AG04449 (cell line): ENCODE measurements at regions not wholly inside any gene's neighbourhood (a gene's known extent, or its start where the extent isn't known, plus 50 kb on each side); places are given as distances from the start of the nearest gene placed in this dataset.

Experiments used
- CTCF ChIA-PET: fragments of 350-600 bp; formaldehyde crosslinking; extraction: SDS; loops from one replicate; lab custom pipeline; 2021; ENCODE audit warnings: antibody characterized with exemption; lab: Yijun Ruan, JAX
- POLR2A ChIA-PET: fragments of 400-600, 350-600 bp; formaldehyde crosslinking; extraction: SDS; loops from one replicate; lab custom pipeline; 2020; ENCODE audit warnings: antibody characterized with exemption, inconsistent platforms; lab: Yijun Ruan, JAX
- DNase-seq: peaks from one replicate; pipeline ENCODE4 v3.0.0-alpha.2; 2010; ENCODE audit warnings: low read depth, low spot score
- H3K4me3 ChIP-seq: 2 replicates; pipeline ENCODE4 v1.5.1; 2011; ENCODE audit warnings: low read depth, mild to moderate bottlenecking, control low read depth, low read length
- CTCF ChIP-seq: IDR thresholded peaks from one replicate; pipeline ENCODE4 v1.5.1; 2011; ENCODE audit warnings: mild to moderate bottlenecking, moderate library complexity, low read length, control low read depth, inconsistent platforms; ENCODE audit not compliant: insufficient read depth; ENCODE audit errors: missing control alignments

GRCh38 chr5:98402130-98402529 lies 371.3 kb upstream of the RGMB start:
- DNase-seq = no peak
- no peak for TF ChIP-seq CTCF
- H3K4me3 ChIP-seq = no peak overlapping the region
- ChIA-PET POLR2A (interaction anchor here (1.0 to 1.8 kb wide), 2 partner anchors 12 to 368 kb away, joined by 5 to 9 read pairs; no protein-coding TSS in a partner anchor), CTCF (interaction anchor here (0.8 to 2.9 kb wide), 5 partner anchors 10 to 1535 kb away, joined by 3 to 19 read pairs (median 3); no protein-coding TSS in a partner anchor)

- no peak for TF ChIP-seq CTCF
- no peak overlapping the region for H3K4me3 ChIP-seq
- no peak for DNase-seq
- ChIA-PET POLR2A (no interaction called here), CTCF (interaction anchor here (2.9 kb wide), 1 partner anchor 366 kb away, joined by 19 read pairs; no protein-coding TSS in a partner anchor)
These were observed 370.3 kb upstream of the RGMB start for GRCh38 chr5:98403131-98403530.

DNA sequence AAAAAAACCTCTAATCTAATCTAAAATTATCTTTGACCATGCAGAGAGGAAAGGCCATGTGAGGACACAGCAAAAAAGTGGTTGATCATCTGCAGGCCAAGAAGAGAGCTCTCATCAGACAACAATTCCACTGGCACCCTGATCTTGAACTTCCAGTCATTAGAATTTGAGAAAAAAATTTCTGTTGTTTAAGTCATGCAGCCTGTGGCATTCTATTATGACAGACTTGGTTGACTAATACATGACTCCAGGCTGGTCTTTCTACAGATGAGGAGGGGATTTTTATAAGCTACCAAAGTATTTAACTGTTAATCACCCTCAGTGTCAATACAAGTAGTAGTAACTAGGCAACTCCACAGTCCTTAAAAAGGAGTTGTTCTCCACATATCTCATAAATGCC lies 358.5 kb upstream of the RGMB start:
- POLR2A ChIA-PET = interaction anchor here (0.7 to 2.5 kb wide), 8 partner anchors 13 to 358 kb away, joined by 3 to 14 read pairs (median 5); partner anchors contain the start of gene RGMB
- DNase-seq = peak; percentile 98

GRCh38 chr5:98415663-98416062 lies 357.8 kb upstream of the RGMB start:
- ChIA-PET CTCF (interaction anchor here (1.0 to 10.5 kb wide), 5 partner anchors 9 to 354 kb away, joined by 3 to 80 read pairs (median 3); no protein-coding TSS in a partner anchor), POLR2A (interaction anchor here (0.7 to 2.5 kb wide), 7 partner anchors 14 to 357 kb away, joined by 3 to 14 read pairs (median 6); partner anchors contain the start of gene RGMB)
- DNase-seq = no peak
- H3K4me3 ChIP-seq = no peak overlapping the region
- TF ChIP-seq CTCF = no peak

More for the DNA sequence above, 358.5 kb upstream of the RGMB start:
- CTCF ChIA-PET = interaction anchor here (1.0 to 10.5 kb wide), 3 partner anchors 11 to 355 kb away, joined by 3 to 80 read pairs (median 3); no protein-coding TSS in a partner anchor
- no peak for TF ChIP-seq CTCF
- no peak overlapping the region for H3K4me3 ChIP-seq

GRCh38 chr5:98416541-98416940 lies 356.9 kb upstream of the RGMB start:
- POLR2A ChIA-PET = no interaction called here
- H3K4me3 ChIP-seq = no peak overlapping the region
- CTCF ChIA-PET = interaction anchor here (0.8 to 10.5 kb wide), 5 partner anchors 10 to 353 kb away, joined by 3 to 80 read pairs (median 3); no protein-coding TSS in a partner anchor
- TF ChIP-seq CTCF = no peak
- DNase-seq = no peak

DNA sequence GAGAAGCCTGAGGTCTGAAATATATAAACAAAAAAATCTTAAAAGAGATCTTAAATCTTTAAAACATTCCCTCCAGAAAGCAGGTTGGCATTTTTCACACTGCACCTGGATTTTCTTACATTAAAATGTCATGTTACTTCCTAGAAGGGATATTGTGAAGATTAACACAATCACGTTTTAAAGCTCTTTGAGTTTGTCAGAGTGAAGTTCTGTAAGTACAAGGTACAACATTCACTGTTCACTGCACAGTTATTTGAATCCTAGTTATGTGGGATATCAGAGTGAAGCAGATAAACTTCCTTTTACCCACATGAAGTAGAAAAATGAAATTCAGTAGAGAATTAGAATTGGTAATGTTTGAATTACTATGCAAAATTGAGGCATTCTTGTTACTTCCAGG lies 353.6 kb upstream of the RGMB start:
- H3K4me3 ChIP-seq = no peak overlapping the region
- POLR2A ChIA-PET = no interaction called here
- TF ChIP-seq CTCF = no peak
- CTCF ChIA-PET = interaction anchor here (10.5 kb wide), 1 partner anchor 350 kb away, joined by 80 read pairs; no protein-coding TSS in a partner anchor
- DNase-seq = no peak
